Neural cell (in vitro differentiated cells): ENCODE measurements at regions not wholly inside any gene's neighbourhood (a gene's known extent, or its start where the extent isn't known, plus 50 kb on each side); places are given as distances from the start of the nearest gene placed in this dataset.

Source experiments
- H2AFZ ChIP-seq: fragments of 200-600, 300-800 bp; sonication (generic), shearing (Covaris generic); 2 replicates; pipeline ENCODE4 v1.6.0; 2014; ENCODE audit warnings: low read depth, mild to moderate bottlenecking, antibody characterized with exemption, low read length, moderate library complexity
- H3F3A ChIP-seq: fragments of 200-600 bp; shearing (Covaris generic); 2 replicates; pipeline ENCODE4 v1.6.1; 2016; ENCODE audit warnings: mild to moderate bottlenecking, moderate library complexity, mixed read lengths, antibody characterized with exemption, low read length; ENCODE audit not compliant: insufficient read depth, poor library complexity, severe bottlenecking
- H3K27ac ChIP-seq: fragments of 200-600, 300-800 bp; sonication (generic), shearing (Covaris generic); 2 replicates; pipeline ENCODE4 v1.5.1; 2014; ENCODE audit warnings: mild to moderate bottlenecking, low read length, moderate library complexity
- H3K27me3 ChIP-seq: fragments of 300-800, 200-600 bp; sonication (generic), shearing (Covaris generic); 2 replicates; pipeline ENCODE4 v1.6.0; 2014; ENCODE audit warnings: mild to moderate bottlenecking, low read depth, low read length, moderate library complexity; ENCODE audit not compliant: insufficient read depth
- H3K36me3 ChIP-seq: fragments of 300-800, 200-600 bp; sonication (generic), shearing (Covaris generic); 2 replicates; pipeline ENCODE4 v1.5.1; 2014; ENCODE audit warnings: mild to moderate bottlenecking, antibody characterized with exemption, low read length, moderate library complexity; ENCODE audit not compliant: insufficient read depth
- H3K4me2 ChIP-seq: fragments of 300-800, 200-600 bp; sonication (generic), shearing (Covaris generic); 2 replicates; pipeline ENCODE4 v1.6.0; 2014; ENCODE audit warnings: mild to moderate bottlenecking, low read length
- H3K4me3 ChIP-seq: fragments of 300-800, 200-600 bp; sonication (generic), shearing (Covaris generic); 2 replicates; pipeline ENCODE4 v1.5.1; 2014; ENCODE audit warnings: mild to moderate bottlenecking, low read length, moderate library complexity
- H3K79me2 ChIP-seq: fragments of 200-600 bp; shearing (Covaris generic); replicated peaks from 2 replicates; pipeline ENCODE4 v1.6.0; 2014; ENCODE audit warnings: mild to moderate bottlenecking, low read length, moderate library complexity; ENCODE audit not compliant: insufficient read depth
- H3K9ac ChIP-seq: fragments of 300-800, 200-600 bp; sonication (generic), shearing (Covaris generic); 2 replicates; pipeline ENCODE4 v1.6.1; 2016; ENCODE audit warnings: mild to moderate bottlenecking, low read length, mixed read lengths
- H3K9me2 ChIP-seq: fragments of 200-600 bp; shearing (Covaris generic); 2 replicates; pipeline ENCODE4 v1.6.1; 2016; ENCODE audit warnings: mild to moderate bottlenecking, low read length, mixed read lengths; ENCODE audit not compliant: insufficient read depth
- H3K9me3 ChIP-seq: fragments of 200-600, 300-800 bp; sonication (generic), shearing (Covaris generic); 2 replicates; pipeline ENCODE4 v1.6.1; 2016; ENCODE audit warnings: mild to moderate bottlenecking, mixed run types, low read length, moderate library complexity, mixed read lengths
- H4K20me1 ChIP-seq: fragments of 200-600 bp; shearing (Covaris generic); 2 replicates; pipeline ENCODE4 v1.6.1; 2016; ENCODE audit warnings: mild to moderate bottlenecking, mixed run types; ENCODE audit not compliant: insufficient read depth
- EP300 ChIP-seq: fragments of 450-650 bp; conservative IDR thresholded peaks from 2 replicates; pipeline ENCODE4 v1.6.1; 2014; ENCODE audit warnings: antibody characterized with exemption, mild to moderate bottlenecking, moderate library complexity; ENCODE audit not compliant: poor library complexity, severe bottlenecking
- EZH2 ChIP-seq: fragments of 200-600, 300-800 bp; shearing (Covaris generic), sonication (generic); IDR thresholded peaks from 2 replicates; pipeline ENCODE4 v1.6.1; 2014; ENCODE audit warnings: antibody characterized with exemption, low read length, borderline replicate concordance, mild to moderate bottlenecking; ENCODE audit not compliant: insufficient read depth, poor library complexity, severe bottlenecking
- MXI1 ChIP-seq: fragments of 450-650 bp; conservative IDR thresholded peaks from 2 replicates; pipeline ENCODE4 v1.6.1; 2014; ENCODE audit warnings: antibody characterized with exemption, mild to moderate bottlenecking; ENCODE audit not compliant: poor library complexity, severe bottlenecking
- POLR2AphosphoS5 ChIP-seq: IDR thresholded peaks from 2 replicates; pipeline ENCODE4 v1.6.1; 2012
- RAD21 ChIP-seq: fragments of 450-650 bp; conservative IDR thresholded peaks from 2 replicates; pipeline ENCODE4 v1.6.1; 2014; ENCODE audit warnings: antibody characterized with exemption, mild to moderate bottlenecking, moderate library complexity
- SMC3 ChIP-seq: fragments of 450-650 bp; conservative IDR thresholded peaks from 2 replicates; pipeline ENCODE4 v1.6.1; 2014; ENCODE audit warnings: antibody characterized with exemption, mild to moderate bottlenecking, moderate library complexity; ENCODE audit not compliant: poor library complexity
- TAF1 ChIP-seq: IDR thresholded peaks from 2 replicates; pipeline ENCODE4 v1.6.1; 2012; ENCODE audit warnings: low read depth
- TF ChIP-seq, protein P1 (sequence below): fragments of 450-650 bp; IDR thresholded peaks from 2 replicates; pipeline ENCODE4 v1.5.1; 2014; ENCODE audit warnings: antibody characterized with exemption, mild to moderate bottlenecking, moderate library complexity; ENCODE audit not compliant: poor library complexity, severe bottlenecking
- TF ChIP-seq, protein P2 (sequence below): IDR thresholded peaks from 2 replicates; pipeline ENCODE4 v1.6.1; 2012; ENCODE audit warnings: borderline replicate concordance

DNA sequence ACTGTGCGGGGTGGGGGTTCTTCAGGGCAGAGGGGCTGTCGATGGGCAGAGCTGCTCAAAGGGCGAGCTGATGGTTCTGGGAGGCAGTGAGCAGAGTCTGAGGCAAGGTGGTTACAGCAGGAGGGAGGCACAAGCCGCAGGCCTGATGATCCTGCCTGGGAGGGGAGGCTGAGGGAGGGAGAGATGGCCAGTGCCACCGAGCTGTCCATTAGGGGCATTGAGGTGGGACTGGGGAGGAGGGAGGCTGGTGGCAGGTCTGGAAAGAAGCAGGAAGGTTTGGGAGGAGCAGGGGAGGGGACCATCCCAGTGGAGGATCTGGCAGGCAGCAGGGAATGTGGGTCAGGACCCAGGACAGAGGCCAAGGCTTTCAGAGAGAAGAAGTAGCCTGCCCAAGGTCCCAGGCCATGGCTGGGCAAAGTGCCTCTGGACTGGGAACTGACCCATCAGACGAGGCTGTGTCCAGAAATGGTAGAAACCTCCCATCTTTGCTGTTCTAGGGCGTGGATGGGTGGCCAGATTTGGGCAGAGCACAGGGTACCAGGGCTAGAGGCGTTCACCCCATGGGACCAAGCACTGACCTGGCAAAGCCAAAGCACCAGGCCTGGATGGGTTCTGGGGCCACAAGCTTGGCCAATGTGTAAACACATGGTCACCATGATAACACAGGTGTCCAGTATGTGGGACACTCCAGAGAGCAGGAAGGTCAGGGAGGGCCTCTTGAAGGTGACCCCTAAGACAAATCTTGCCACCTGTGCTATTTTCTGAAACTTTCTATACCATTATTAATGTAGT lies 55.5 kb downstream of the INHBB start:
- H4K20me1 ChIP-seq: no peaks in the 10 kb centered on the region
- no peaks in the 10 kb centered on the region for H3F3A ChIP-seq
- H3K27ac ChIP-seq: no peak overlapping the region
- no peaks in the 10 kb centered on the region for H3K9me3 ChIP-seq
- no peak overlapping the region for H2AFZ ChIP-seq
- no peaks in the 10 kb centered on the region for H3K9me2 ChIP-seq
- no peak overlapping the region for H3K9ac ChIP-seq
- H3K27me3 ChIP-seq: no peaks in the 10 kb centered on the region
- H3K79me2 ChIP-seq: no peaks in the 10 kb centered on the region
- no peak overlapping the region for H3K4me2 ChIP-seq
- H3K4me3 ChIP-seq: no peak overlapping the region
- H3K36me3 ChIP-seq: no peaks in the 10 kb centered on the region
- TF ChIP-seq MXI1: no peak
- TF ChIP-seq RAD21: no peak
- TF ChIP-seq EZH2: no peak

DNA sequence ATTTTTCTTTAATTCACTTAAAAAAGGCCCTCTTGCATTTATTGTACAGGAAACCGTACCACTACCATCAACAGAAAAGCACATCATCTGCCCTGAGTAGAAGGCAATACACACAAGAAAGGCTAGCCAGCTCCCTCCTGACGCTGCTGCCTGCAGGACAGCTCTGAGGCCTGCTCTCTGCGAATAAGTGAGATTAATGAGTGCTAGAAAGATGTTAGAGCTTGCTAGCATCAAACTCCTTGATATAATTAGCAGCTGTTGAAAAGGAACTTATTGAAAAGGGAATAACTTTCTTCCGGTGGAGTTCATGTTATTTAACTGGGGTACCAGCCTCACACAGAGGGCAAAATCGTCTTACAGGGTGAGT lies 56.1 kb downstream of the INHBB start:
- H2AFZ ChIP-seq: no peak overlapping the region
- no peaks in the 10 kb centered on the region for H3K27me3 ChIP-seq
- H3K36me3 ChIP-seq: no peaks in the 10 kb centered on the region
- H3K4me2 ChIP-seq: no peak overlapping the region
- no peaks in the 10 kb centered on the region for H4K20me1 ChIP-seq
- H3K9me3 ChIP-seq: no peaks in the 10 kb centered on the region
- no peak overlapping the region for H3K4me3 ChIP-seq
- TF ChIP-seq MXI1 (no peak), POLR2AphosphoS5 (no peak), RAD21 (no peak), TAF1 (no peak), SMC3 (no peak), EP300 (no peak)
- TF ChIP-seq, protein P1, sequence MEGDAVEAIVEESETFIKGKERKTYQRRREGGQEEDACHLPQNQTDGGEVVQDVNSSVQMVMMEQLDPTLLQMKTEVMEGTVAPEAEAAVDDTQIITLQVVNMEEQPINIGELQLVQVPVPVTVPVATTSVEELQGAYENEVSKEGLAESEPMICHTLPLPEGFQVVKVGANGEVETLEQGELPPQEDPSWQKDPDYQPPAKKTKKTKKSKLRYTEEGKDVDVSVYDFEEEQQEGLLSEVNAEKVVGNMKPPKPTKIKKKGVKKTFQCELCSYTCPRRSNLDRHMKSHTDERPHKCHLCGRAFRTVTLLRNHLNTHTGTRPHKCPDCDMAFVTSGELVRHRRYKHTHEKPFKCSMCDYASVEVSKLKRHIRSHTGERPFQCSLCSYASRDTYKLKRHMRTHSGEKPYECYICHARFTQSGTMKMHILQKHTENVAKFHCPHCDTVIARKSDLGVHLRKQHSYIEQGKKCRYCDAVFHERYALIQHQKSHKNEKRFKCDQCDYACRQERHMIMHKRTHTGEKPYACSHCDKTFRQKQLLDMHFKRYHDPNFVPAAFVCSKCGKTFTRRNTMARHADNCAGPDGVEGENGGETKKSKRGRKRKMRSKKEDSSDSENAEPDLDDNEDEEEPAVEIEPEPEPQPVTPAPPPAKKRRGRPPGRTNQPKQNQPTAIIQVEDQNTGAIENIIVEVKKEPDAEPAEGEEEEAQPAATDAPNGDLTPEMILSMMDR: no peak
- no peaks in the 10 kb centered on the region for H3K79me2 ChIP-seq
- no peaks in the 10 kb centered on the region for H3K9me2 ChIP-seq
- no peak overlapping the region for H3K27ac ChIP-seq
- no peak overlapping the region for H3K9ac ChIP-seq
- no peaks in the 10 kb centered on the region for H3F3A ChIP-seq

DNA sequence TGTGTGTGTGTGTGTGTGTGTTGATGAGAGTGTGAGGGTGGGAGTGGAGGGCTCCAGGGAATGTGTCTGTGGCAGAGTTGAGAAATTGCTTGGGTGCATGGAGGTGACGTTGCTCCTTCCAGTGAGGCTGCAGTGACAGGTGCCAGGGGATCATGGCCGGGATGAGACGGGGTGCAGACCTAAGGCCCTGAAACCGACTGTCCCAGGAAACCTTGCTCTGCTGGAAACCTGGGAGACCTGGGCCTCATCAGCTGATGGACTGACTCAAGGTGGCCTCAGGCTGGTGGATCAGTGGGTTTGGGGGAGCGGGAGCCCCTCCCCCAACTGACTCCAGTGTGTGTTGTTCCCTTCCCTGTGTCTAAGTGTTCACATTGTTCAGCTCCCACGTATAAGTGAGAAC lies 56.6 kb downstream of the INHBB start:
- H4K20me1 ChIP-seq: no peaks in the 10 kb centered on the region
- H3K27me3 ChIP-seq: no peaks in the 10 kb centered on the region
- TF ChIP-seq SMC3: no peak
- TF ChIP-seq, protein P1: no peak
- TF ChIP-seq POLR2AphosphoS5: no peak
- TF ChIP-seq, protein P2, sequence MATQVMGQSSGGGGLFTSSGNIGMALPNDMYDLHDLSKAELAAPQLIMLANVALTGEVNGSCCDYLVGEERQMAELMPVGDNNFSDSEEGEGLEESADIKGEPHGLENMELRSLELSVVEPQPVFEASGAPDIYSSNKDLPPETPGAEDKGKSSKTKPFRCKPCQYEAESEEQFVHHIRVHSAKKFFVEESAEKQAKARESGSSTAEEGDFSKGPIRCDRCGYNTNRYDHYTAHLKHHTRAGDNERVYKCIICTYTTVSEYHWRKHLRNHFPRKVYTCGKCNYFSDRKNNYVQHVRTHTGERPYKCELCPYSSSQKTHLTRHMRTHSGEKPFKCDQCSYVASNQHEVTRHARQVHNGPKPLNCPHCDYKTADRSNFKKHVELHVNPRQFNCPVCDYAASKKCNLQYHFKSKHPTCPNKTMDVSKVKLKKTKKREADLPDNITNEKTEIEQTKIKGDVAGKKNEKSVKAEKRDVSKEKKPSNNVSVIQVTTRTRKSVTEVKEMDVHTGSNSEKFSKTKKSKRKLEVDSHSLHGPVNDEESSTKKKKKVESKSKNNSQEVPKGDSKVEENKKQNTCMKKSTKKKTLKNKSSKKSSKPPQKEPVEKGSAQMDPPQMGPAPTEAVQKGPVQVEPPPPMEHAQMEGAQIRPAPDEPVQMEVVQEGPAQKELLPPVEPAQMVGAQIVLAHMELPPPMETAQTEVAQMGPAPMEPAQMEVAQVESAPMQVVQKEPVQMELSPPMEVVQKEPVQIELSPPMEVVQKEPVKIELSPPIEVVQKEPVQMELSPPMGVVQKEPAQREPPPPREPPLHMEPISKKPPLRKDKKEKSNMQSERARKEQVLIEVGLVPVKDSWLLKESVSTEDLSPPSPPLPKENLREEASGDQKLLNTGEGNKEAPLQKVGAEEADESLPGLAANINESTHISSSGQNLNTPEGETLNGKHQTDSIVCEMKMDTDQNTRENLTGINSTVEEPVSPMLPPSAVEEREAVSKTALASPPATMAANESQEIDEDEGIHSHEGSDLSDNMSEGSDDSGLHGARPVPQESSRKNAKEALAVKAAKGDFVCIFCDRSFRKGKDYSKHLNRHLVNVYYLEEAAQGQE: no peak
- no peak for TF ChIP-seq EZH2
- no peak for TF ChIP-seq TAF1
- no peak for TF ChIP-seq RAD21
- no peak for TF ChIP-seq EP300
- TF ChIP-seq MXI1: no peak
- H2AFZ ChIP-seq: no peak overlapping the region
- no peak overlapping the region for H3K4me3 ChIP-seq
- H3K9me3 ChIP-seq: no peaks in the 10 kb centered on the region
- H3K9ac ChIP-seq: no peak overlapping the region
- no peak overlapping the region for H3K27ac ChIP-seq
- H3K4me2 ChIP-seq: no peak overlapping the region
- no peaks in the 10 kb centered on the region for H3K79me2 ChIP-seq
- no peaks in the 10 kb centered on the region for H3K36me3 ChIP-seq
- H3K9me2 ChIP-seq: no peaks in the 10 kb centered on the region
- H3F3A ChIP-seq: no peaks in the 10 kb centered on the region
